Coronary artery (tissue), 2 donors: ENCODE measurements at regions not wholly inside any gene's neighbourhood (a gene's known extent, or its start where the extent isn't known, plus 50 kb on each side); places are given as distances from the start of the nearest gene placed in this dataset.
"Not testable (repeated sequence)": the region's sequence is repeated elsewhere in the genome, so short reads cannot be mapped to it uniquely, and the experiment has no call there.

Experiments
- DNase-seq: peaks from one replicate; pipeline ENCODE4 v3.0.0-alpha.2; 2017; ENCODE audit warnings: low spot score
- H3K27ac ChIP-seq, 2 donors: fragments of 200-600 bp; sonication (generic); one replicate each; pipeline ENCODE4 v1.5.1; 2016 to 2019
- H3K4me3 ChIP-seq: fragments of 200-600 bp; sonication (generic); 2 replicates; pipeline ENCODE4 v1.5.1; 2016; ENCODE audit warnings: mild to moderate bottlenecking, moderate library complexity
- TF ChIP-seq, protein P1 (sequence below): fragments of 200-600 bp; sonication (generic); IDR thresholded peaks from one replicate; pipeline ENCODE4 v1.5.1; 2019; ENCODE audit warnings: antibody characterized with exemption

DNA sequence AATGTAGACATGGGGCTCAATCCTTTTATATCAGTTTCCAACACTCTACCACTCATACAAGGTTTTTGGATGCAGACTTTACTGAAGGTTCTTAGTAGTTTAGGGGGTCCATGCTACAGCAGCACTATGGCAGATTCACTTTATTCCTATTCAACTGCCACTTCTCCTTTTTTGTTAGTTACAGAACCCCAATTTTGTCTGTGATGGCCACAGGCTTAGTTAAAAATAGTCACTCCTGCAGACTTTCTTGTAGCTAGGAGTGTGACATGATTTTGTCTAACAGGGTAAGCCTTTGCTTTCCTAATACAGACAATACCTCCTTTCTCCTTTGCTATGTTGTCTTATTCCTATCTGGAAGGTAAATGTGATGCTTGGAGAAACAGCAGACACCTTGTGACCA, 90.0 kb upstream of the SLC24A3 start:
- no peak overlapping the region for H3K27ac ChIP-seq
- no peak overlapping the region for H3K4me3 ChIP-seq
- DNase-seq, result no peak
- TF ChIP-seq, protein P1, sequence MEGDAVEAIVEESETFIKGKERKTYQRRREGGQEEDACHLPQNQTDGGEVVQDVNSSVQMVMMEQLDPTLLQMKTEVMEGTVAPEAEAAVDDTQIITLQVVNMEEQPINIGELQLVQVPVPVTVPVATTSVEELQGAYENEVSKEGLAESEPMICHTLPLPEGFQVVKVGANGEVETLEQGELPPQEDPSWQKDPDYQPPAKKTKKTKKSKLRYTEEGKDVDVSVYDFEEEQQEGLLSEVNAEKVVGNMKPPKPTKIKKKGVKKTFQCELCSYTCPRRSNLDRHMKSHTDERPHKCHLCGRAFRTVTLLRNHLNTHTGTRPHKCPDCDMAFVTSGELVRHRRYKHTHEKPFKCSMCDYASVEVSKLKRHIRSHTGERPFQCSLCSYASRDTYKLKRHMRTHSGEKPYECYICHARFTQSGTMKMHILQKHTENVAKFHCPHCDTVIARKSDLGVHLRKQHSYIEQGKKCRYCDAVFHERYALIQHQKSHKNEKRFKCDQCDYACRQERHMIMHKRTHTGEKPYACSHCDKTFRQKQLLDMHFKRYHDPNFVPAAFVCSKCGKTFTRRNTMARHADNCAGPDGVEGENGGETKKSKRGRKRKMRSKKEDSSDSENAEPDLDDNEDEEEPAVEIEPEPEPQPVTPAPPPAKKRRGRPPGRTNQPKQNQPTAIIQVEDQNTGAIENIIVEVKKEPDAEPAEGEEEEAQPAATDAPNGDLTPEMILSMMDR, result no peak

DNA sequence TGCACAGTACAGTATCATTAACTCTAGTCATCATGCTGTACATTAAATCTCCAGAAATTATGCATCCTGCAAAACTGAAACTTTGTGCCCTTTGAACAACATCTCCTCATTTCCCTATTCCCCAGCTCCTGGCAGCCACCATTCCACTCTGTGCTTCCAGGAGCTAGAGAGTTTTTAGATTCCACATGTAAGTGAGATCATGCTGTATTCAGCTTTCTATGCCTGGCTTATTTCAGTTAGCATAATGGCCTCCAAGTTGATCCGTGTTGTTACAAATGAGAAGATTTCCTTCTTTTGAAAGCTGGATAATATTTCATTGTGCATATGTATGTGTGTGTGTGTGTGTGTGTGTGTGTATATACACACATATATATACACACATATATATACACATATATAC, 86.9 kb upstream of the SLC24A3 start:
- Histone ChIP-seq H3K4me3 (no peak overlapping the region), H3K27ac (no peak overlapping the region)
- TF ChIP-seq, protein P1, result no peak
- DNase-seq, result no peak

DNA sequence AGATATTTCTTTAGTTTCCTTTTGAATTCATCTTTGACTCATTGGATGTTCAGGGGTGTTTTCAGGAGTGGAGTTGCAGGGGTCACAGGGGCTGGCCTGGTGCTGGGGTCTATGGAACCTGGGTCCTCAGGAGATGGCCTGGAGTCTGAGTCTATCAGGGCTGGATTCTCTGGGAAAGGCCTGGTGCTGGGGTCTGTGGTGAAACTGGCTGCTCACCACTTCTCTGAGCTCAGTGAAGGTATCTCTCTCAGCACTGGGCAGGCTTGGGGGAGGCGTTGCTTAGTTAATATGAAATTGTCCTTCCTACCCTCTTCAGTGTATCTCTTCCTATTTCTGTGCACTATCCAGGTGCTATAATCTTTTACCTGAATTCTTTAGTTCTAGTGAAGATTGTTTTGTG, 83.1 kb upstream of the SLC24A3 start:
- DNase-seq, result no peak
- Histone ChIP-seq H3K27ac (no peak overlapping the region), H3K4me3 (no peak overlapping the region)
- TF ChIP-seq, protein P1, result no peak

DNA sequence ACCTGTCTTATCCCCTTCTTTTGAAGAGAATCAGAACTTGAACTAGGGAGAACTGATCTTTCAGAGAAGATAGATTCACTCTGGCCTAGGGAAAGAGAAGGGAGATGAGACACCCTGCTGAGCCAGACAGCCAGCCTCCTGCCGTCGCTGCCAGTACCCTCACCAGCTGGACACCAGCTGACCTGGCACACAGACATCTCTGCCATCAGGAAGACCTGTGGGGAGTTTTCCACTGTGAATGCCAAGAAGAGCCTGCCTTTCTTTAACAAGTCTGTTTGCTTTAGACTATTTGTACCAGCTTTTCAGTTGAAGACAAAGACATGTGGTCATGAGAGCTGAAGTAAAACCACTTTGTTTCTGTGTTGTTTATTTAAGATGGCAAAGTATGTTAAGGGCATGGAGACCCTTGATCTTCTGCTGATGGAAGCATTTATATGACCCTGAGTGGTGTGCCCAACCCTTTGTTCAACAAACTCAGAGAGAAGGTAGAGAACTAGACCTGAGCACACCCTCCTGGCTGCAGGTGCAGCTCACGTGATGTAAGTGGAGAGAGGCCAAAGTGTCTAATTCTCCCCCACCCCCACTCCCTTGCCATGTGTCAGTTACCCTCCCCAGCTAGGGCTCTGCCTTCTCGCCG, 82.3 kb upstream of the SLC24A3 start:
- no peak for DNase-seq
- H3K27ac ChIP-seq, result no peak overlapping the region
- no peak overlapping the region for H3K4me3 ChIP-seq
- TF ChIP-seq, protein P1, result no peak

GRCh38 chr20:19130613-19130984, 81.8 kb upstream of the SLC24A3 start:
- DNase-seq, result no peak
- Histone ChIP-seq H3K27ac (no peak overlapping the region), H3K4me3 (no peak overlapping the region)
- TF ChIP-seq, protein P1, result no peak

DNA sequence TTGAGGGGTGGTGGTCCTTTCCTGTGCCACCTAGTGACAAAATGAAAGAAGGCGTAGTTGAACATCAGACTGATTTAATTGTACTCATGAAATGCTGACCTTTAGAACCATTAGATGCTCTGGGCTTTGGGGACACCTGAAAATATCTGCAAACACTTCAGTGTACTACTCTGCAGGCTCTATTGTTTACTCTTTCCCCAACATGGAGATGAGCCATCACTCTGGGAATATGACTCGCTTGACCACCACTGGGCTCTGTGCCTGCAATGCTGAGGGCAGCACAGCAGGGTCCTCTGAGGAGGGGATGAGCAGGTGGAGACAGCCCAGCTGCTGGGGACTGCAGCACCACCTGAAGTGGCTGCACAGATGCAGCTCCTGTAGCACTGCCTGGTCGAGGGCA, 74.8 kb upstream of the SLC24A3 start:
- TF ChIP-seq, protein P1, result no peak
- H3K4me3 ChIP-seq, result no peak overlapping the region
- DNase-seq, result no peak
- no peak overlapping the region for H3K27ac ChIP-seq

DNA sequence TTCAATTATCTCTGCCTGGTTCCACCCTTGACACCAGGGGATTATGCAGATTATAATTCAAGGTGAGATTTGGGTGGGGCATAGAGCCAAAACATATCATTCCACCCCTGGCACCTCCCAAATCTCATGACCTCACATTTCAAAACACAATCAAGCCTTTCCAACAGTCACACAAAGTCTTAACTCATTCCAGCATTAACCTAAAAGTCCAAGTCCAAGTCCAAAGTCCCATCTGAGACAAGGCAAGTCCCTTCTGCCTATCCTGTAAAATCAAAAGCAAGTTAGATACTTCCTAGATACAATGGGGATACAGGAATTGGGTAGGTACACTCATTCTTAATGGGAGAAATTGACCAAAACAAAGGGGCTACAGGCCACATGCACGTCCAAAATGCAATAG, 73.7 kb upstream of the SLC24A3 start:
- Histone ChIP-seq H3K4me3 (no peak overlapping the region), H3K27ac (no peak overlapping the region)
- DNase-seq, result no peak
- TF ChIP-seq, protein P1, result no peak

DNA sequence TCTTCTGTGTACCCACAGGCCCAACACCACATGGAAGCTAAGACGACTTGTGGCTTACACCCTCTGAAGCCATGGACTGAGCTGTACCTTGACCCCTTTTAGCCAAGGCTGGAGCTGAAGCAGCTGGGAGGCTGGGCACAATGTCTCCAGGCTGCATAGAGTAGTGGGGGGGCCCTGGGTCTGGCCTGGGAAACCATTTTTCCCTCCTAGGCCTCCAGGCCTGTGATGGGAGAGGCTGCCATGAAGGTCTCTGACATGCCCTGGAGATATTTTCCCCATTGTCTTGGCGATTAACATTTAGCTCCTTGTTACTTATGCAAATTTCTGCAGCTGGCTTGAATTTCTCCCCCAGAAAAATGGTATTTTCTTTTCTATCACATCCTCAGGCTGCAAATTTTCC, 72.9 kb upstream of the SLC24A3 start:
- DNase-seq, H3K4me3 ChIP-seq, H3K27ac ChIP-seq: not testable (repeated sequence)
